Activated CD4-positive, alpha-beta T cell treated with anti-CD3 and anti-CD28 coated beads, Interleukin-2, amount 50 U/mL, for 24 hours (primary cell): ENCODE measurements at regions not wholly inside any gene's neighbourhood (a gene's known extent, or its start where the extent isn't known, plus 50 kb on each side); places are given as distances from the start of the nearest gene placed in this dataset.

Experiments
- DNase-seq, 2 donors: peaks; one replicate each; pipeline ENCODE4 v3.0.0-alpha.2; 2020; ENCODE audit warnings: low read depth in 1 of 2, low spot score in 1 of 2

GRCh38 chr21:23542097-23542496, 2065.2 kb downstream of the MRPL39 start:
- no peak for DNase-seq

GRCh38 chr21:23541571-23541970, 2065.7 kb downstream of the MRPL39 start:
- no peak for DNase-seq

DNA sequence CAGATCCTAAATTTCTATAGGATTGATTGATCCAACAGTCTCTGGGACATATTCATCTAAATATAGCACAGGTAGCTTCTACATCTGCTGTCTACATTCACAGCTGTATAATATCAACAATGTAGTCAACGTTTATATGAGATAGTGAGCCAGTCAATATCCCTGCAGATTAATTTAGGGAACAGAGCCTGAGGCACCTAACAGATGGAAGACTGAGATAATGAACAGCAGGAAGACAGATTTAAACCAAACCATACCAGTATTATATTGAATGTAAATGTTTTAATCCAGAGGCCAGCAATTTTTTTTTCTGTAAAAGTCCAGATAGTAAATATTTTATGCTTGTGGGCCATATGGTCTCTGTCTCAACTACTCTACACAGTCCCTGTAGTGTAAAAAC, 2072.4 kb downstream of the MRPL39 start:
- DNase-seq, result no peak

GRCh38 chr21:23531444-23531843, 2075.8 kb downstream of the MRPL39 start:
- DNase-seq, result no peak

- no peak for DNase-seq
These were observed 2082.6 kb downstream of the MRPL39 start for GRCh38 chr21:23524685-23525084.

DNA sequence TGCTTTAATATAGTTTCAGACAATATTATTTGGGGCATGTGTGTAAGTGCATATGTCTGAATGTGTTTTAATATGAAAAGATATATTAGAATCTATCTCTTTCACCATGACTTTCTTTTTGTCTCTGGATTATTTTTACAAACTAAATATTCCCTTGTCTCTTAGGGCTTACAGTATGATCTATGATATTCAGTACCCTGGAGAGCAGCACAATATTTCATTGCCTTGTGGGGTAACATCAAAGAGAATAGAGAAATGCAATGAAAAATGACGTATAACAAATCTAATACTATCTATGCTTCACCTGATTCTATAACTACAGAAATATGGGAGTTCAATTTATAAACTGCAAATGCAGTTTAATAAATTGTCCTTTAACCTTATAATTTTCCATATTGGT, 2084.5 kb downstream of the MRPL39 start:
- no peak for DNase-seq

GRCh38 chr21:23507501-23507900, 2099.8 kb downstream of the MRPL39 start:
- DNase-seq, result no peak

DNA sequence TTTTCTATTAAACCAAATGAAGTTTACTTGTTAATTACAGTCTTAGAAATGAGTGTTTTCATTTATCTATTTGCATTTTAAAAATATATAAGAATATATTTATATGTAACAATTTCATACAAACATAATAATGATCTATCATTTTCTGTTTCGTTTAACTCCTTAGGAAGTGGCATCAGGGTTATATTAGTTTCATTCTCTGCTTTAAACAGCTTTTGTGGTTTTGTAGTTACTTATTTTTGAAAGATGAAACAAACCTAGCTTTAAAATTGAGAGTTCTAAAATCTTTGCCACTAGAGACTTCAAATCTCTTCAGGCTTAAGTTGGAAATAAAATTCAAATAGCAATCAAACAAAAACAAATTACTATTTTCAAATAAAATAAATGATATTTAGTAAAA, 2110.6 kb downstream of the MRPL39 start:
- DNase-seq, result no peak

DNA sequence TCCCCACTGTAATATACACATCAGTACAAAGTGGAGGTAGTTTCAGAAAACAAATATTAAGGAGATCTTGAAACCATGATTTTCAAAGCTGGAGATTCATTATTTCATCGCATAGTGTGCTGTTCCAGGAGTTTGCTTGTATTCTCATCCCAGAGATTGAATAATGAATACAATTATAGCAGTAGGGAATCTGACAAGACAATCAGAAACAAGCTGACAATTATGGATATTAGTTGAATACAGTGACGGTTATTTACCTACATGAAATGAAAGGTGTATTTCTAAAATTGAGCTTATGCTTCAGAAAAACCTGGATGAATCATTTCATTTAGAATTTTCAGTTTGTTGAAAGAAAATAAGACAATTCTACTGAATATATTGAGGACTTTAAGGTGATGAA, 2119.0 kb downstream of the MRPL39 start:
- no peak for DNase-seq

DNA sequence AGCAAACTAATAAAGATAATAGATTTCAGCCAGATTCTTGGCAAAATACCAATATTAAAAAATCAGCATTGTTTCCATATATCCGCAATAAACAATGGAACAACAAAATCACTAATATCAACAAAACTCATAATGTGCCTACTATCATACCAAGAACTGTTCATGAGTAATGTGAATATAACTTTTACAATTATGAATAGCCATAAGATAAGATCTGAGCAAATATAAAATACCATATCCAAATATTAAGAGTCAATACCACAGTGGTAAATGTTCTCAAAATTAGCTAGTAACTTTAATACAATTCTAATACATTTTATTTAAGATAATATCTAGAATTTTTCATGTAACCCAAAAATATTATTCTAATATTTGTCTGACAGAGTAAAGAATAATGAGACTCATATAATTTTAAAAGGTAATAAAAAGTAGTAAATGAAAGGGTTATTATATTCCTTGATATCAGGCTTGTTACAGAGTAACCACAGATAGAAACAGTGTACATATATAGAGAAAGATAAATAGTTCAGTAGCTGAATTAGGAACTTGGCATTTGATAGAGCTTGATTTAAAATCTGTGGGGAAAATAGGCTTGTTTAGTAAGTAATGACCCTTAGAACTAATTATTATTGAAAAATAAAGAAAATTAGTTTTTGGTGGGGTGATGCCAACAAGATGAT, 2126.6 kb downstream of the MRPL39 start:
- no peak for DNase-seq

GRCh38 chr21:23478381-23478780, 2128.9 kb downstream of the MRPL39 start:
- DNase-seq, result no peak

GRCh38 chr21:23475281-23476219, 2131.7 kb downstream of the MRPL39 start:
- no peak for DNase-seq

DNA sequence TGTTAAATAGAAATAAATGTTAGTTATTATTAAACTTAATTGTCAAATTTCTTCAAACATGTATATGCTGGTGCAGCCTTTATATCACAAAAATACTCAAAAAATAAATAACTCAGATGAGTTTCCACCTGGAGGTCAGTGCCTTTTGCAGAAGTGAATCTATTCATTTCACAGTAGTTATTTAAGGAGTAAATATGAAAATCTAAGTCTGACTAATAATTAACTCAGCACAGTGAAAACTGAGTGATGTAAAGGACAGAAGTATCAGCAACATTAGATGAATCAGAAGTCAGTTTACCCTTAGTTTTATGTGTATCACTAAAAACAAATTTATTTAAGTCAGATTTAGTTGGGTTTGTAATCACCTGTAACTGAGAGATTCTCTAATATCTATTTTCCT, 2135.4 kb downstream of the MRPL39 start:
- no peak for DNase-seq

DNA sequence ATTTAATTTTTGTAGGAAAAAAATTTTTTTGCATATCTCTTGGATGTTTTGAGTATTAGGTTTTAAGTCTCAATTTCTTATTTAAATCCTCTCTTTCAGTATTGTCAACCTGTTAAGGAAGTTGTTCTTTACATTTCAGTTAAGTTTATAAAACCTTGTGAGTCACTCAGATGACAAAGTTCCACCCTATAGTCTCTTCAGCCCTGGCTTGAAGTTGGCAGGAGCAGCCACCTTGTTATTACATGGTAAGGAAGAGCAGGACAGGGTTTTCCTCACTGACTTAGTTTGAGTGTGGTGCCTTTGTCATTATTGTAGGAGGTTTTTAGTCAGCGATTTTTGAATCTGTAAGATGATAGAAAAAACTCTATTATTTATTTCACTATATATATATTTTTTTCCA, 2143.9 kb downstream of the MRPL39 start:
- no peak for DNase-seq

DNA sequence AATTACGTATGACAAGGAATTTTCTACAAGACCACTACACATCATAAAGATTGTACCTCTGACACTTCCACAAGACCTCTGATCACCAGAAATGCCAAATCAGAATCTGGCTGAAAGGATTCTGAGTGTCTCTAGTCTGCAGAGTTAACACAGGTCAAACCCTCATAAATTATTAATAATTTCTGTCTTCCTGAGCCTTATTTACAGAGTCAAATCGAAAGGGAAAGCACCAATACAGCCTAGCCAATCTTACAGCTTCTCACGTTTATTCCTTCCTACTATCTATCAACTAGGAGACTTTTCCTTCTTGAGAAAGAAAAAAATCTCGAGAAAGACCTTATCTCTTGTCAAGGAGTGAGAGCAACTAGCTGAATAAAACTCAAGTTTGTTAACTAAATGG, 2151.6 kb downstream of the MRPL39 start:
- DNase-seq, result no peak

DNA sequence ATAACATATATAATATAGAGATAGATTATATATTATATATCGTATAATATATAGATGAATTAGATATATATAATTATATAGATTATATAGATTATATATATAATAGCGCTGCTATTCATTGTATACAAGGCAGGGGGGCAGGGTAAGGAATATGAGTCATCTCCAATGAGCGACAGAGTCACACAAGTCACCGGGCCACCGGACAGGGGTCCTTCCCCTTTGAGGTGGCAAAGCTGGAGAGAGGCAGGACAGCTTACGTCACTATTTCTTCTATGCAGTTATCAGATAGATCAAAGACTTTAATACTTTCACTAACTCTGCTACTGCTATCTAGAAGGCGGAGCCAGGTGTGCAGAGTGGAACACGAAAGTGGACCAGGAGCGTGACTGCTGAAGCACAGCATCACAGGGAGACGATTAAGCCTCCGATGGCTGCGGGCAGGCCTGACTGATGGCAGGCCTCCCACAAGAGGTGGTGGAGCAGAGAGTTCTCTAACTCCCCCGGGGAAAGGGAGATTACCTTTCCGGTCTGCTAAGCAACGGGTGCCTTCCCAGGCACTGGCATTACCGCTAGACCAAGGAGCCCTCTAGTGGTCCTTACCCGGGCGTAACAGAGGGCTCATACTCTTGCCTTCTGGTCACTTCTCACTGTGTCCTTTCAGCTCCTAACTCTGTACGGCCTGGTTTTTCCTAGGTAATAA, 2154.7 kb downstream of the MRPL39 start:
- no peak for DNase-seq

DNA sequence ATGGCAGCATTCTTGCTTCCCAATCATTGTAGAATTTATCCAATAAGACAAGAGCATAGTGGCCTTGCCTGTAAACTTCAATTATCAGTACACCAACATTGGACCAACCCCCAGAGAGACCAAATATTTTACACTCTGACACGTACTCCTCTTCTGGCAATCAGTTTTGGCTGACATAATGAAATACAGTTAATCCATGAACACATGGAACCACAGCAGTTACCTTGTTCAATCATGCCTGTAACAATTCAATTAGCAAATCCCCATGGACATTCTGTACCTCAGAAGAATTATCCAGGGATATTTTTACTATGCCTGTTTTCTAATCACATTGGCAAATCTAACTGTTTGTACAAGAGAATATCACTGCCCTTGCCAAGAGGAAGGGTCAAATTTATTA, 2162.0 kb downstream of the MRPL39 start:
- no peak for DNase-seq

DNA sequence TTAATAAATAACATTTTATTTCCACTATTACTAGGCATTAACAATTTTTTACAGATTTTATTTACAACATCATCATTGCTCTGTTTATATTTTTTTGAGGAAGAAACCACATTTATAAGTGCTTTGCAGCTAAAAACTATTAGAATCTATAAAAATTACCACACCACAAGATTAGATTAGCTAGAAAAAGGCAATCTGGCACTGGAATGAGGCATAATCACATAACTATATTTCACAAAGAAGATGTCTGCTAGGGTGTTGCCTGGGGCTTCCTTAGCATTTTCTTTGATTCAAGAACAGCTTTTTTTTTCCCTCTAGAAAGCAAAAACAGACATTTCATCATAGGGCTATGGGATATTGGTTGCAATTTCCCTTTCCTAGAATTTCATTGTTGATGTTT, 2169.2 kb downstream of the MRPL39 start:
- no peak for DNase-seq

- DNase-seq, result no peak
These were observed 2204.3 kb downstream of the MRPL39 start for GRCh38 chr21:23402929-23403520.

DNA sequence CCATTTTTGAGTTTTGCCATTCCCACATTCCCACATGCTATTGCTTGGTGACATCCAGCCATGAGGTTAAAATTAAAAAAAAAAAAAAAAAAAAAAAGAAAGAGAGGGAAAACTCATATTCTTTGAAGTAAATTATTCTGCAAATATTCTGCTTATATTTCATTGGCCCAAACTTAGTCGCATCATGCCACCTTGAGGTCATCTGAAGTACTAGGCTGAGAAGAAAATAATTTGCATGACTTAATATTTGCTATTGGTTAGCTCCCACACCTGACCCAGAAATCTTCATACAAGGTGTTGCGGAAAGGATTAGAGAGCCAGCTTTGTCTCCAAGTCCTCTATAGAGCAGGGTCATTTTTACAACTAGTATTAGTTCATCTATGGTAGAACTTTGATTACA, 2206.0 kb downstream of the MRPL39 start:
- no peak for DNase-seq

- no peak for DNase-seq
These were observed 2208.6 kb downstream of the MRPL39 start for GRCh38 chr21:23398726-23399125.

DNA sequence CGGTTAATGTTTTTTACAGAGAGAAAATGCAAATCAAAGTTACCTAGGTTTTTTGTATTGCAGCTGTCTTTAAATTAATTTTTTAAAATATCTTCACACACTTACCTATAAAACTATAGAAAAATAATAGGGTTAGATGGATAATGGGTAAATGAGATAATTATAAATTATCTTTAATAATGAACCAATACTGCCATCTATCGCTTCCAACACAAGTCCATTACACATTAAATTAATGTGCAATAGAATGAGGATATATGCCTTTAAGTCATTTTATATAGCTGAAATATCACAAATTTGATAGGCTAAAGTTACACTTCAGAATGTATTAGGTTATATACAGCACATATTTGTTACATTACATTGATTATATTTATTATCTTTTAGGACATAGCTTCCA, 2212.8 kb downstream of the MRPL39 start:
- no peak for DNase-seq
